H1 (cell line): ENCODE measurements at regions not wholly inside any gene's neighbourhood (a gene's known extent, or its start where the extent isn't known, plus 50 kb on each side); places are given as distances from the start of the nearest gene placed in this dataset.
A peak's percentile ranks its signal among the peaks of the same experiment; 100 is the strongest.

Source experiments
- CEBPB ChIP-seq: IDR thresholded peaks from 2 replicates; pipeline ENCODE4 v1.6.1; 2012; ENCODE audit warnings: low read depth, low read length
- CHD2 ChIP-seq: IDR thresholded peaks from 2 replicates; pipeline ENCODE4 v1.6.1; 2012; ENCODE audit warnings: low read length, improper control_type of control experiment
- EZH2 ChIP-seq: fragments of 200-600 bp; sonication (generic); IDR thresholded peaks from 2 replicates; pipeline ENCODE4 v1.7.1; 2012; ENCODE audit warnings: low read depth, mild to moderate bottlenecking, moderate library complexity, low read length, inconsistent platforms; ENCODE audit not compliant: severe bottlenecking
- FOSL1 ChIP-seq: IDR thresholded peaks from 2 replicates; pipeline ENCODE4 v1.6.1; 2011; ENCODE audit warnings: mild to moderate bottlenecking, low read depth, low read length, moderate library complexity; ENCODE audit not compliant: insufficient read depth
- JUN ChIP-seq: IDR thresholded peaks from 2 replicates; pipeline ENCODE4 v1.6.1; 2011; ENCODE audit warnings: low read depth, mild to moderate bottlenecking, improper control_type of control experiment, low read length
- KDM5A ChIP-seq: fragments of 200-600 bp; IDR thresholded peaks from 2 replicates; pipeline ENCODE4 v1.7.1; 2012; ENCODE audit warnings: mild to moderate bottlenecking, low read length, inconsistent platforms, mixed read lengths
- POLR2AphosphoS5 ChIP-seq: IDR thresholded peaks from 2 replicates; pipeline ENCODE4 v1.6.1; 2011; ENCODE audit warnings: low read depth, low read length
- RAD21 ChIP-seq, 2 experiments: IDR thresholded peaks in 1 of 2; conservative IDR thresholded peaks in 1 of 2; 2 replicates each; pipeline ENCODE4 v1.6.1; 2011; ENCODE audit warnings: low read depth in 2 of 2, low read length in 2 of 2, improper control_type of control experiment in 1 of 2, inconsistent platforms in 1 of 2, mild to moderate bottlenecking in 1 of 2, moderate library complexity in 1 of 2
- RFX5 ChIP-seq: IDR thresholded peaks from 2 replicates; pipeline ENCODE4 v1.6.1; 2011; ENCODE audit warnings: low read depth, low read length, improper control_type of control experiment, borderline replicate concordance
- RXRA ChIP-seq: IDR thresholded peaks from 2 replicates; pipeline ENCODE4 v1.6.1; 2011; ENCODE audit warnings: low read depth, mild to moderate bottlenecking, low read length, moderate library complexity; ENCODE audit not compliant: insufficient read depth
- SIN3A ChIP-seq, 2 experiments: IDR thresholded peaks in 1 of 2; conservative IDR thresholded peaks in 1 of 2; 2 replicates each; pipeline ENCODE4 v1.6.1; 2011 to 2012; ENCODE audit warnings: low read length in 2 of 2, improper control_type of control experiment in 1 of 2, low read depth in 1 of 2, mild to moderate bottlenecking in 1 of 2
- TAF1 ChIP-seq: IDR thresholded peaks from 2 replicates; pipeline ENCODE4 v1.6.1; 2011; ENCODE audit warnings: mild to moderate bottlenecking, low read depth, low read length
- YY1 ChIP-seq: IDR thresholded peaks from 2 replicates; pipeline ENCODE4 v1.6.1; 2011; ENCODE audit warnings: low read depth, mild to moderate bottlenecking, low read length
- TF ChIP-seq, protein P1 (sequence below): IDR thresholded peaks from 2 replicates; pipeline ENCODE4 v1.6.1; 2012; ENCODE audit warnings: inconsistent platforms
- TF ChIP-seq, protein P2 (sequence below): IDR thresholded peaks from 2 replicates; pipeline ENCODE4 v1.6.1; 2012; ENCODE audit warnings: low read length, inconsistent platforms

DNA sequence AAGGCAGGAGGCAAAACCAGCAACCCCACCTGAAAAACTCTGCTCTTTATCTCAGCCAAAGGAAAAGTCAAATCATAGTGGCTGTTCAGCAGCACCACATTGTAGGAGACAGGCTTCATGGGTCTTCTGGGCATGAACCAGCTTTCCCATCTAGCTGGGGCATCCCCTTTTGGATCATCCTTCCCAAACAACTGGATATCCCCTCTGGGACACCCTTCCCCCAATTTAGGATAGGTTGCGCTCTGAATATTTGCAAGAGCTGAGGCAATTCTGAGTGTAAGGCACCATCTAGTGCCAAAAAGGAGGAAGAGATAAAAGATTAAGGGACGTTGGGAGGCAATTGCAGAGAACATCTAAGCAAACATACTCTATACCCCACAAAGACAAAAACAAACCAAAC lies 295.8 kb downstream of the MATN1 start (continued):
- TF ChIP-seq, protein P1, sequence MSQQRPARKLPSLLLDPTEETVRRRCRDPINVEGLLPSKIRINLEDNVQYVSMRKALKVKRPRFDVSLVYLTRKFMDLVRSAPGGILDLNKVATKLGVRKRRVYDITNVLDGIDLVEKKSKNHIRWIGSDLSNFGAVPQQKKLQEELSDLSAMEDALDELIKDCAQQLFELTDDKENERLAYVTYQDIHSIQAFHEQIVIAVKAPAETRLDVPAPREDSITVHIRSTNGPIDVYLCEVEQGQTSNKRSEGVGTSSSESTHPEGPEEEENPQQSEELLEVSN: no peak
- TF ChIP-seq FOSL1 (no peak), CEBPB (no peak), POLR2AphosphoS5 (no peak), CHD2 (no peak), EZH2 (no peak), RFX5 (no peak), SIN3A (conservative IDR thresholded peaks at IDR 0.05 in 1 of 2, IDR thresholded peaks at IDR 0.05 in 1 of 2; ENCODE audit: low read depth in 1 of 2, low read length in 2 of 2) (no peak), RAD21 (IDR thresholded peaks at IDR 0.05 in 1 of 2, conservative IDR thresholded peaks at IDR 0.05 in 1 of 2; ENCODE audit: low read depth in 2 of 2, low read length in 2 of 2) (peak; percentile 76 to 80), YY1 (no peak), KDM5A (no peak), TAF1 (no peak), JUN (no peak), RXRA (no peak)
- TF ChIP-seq, protein P2, sequence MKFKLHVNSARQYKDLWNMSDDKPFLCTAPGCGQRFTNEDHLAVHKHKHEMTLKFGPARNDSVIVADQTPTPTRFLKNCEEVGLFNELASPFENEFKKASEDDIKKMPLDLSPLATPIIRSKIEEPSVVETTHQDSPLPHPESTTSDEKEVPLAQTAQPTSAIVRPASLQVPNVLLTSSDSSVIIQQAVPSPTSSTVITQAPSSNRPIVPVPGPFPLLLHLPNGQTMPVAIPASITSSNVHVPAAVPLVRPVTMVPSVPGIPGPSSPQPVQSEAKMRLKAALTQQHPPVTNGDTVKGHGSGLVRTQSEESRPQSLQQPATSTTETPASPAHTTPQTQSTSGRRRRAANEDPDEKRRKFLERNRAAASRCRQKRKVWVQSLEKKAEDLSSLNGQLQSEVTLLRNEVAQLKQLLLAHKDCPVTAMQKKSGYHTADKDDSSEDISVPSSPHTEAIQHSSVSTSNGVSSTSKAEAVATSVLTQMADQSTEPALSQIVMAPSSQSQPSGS: no peak
